ENCODE measurements at regions not wholly inside any gene's neighbourhood (a gene's known extent, or its start where the extent isn't known, plus 50 kb on each side); places are given as distances from the start of the nearest gene placed in this dataset.

DNA sequence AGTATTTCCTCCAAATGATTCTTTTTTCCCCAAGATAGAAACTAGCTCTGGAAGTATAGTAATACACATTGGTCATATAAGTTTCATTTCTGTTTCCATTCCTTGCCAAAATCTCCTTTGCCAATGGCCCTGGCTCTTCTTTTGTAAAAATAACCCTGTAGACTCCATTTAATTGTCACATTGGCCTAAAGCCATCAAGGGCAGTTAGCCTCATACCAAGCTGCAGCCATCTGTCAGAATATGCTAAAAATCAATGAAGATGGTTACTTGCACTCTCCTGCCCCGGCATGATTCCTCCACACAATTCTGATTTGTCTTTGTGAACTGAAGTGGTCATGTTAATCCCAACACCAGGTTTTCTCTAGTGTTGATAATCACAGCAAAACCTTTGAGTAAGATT is 380.5 kb downstream of the SH2D1A start:
- no peak for TF ChIP-seq CTCF (IDR thresholded peaks at IDR 0.05)
- no peak for TF ChIP-seq EZH2 (IDR thresholded peaks at IDR 0.05; ENCODE audit: borderline replicate concordance, insufficient read depth, low read depth, low read length, poor library complexity, severe bottlenecking)
